CD4-positive, alpha-beta T cell treated with Interleukin-21 for 1 hour (primary cell): ENCODE measurements at regions not wholly inside any gene's neighbourhood (a gene's known extent, or its start where the extent isn't known, plus 50 kb on each side); places are given as distances from the start of the nearest gene placed in this dataset.

Experiments used
- DNase-seq: peaks from one replicate; pipeline ENCODE4 v3.0.0-alpha.2; 2020

GRCh38 chrX:45803383-45803921, 602.8 kb upstream of the DIPK2B start:
- no peak for DNase-seq

- DNase-seq, result peak; percentile 62
Observed at GRCh38 chrX:45801554-45801953, 600.9 kb upstream of the DIPK2B start.

GRCh38 chrX:45800746-45801453, 600.2 kb upstream of the DIPK2B start:
- peak; percentile 68 for DNase-seq

GRCh38 chrX:45799576-45799975, 598.9 kb upstream of the DIPK2B start:
- no peak for DNase-seq

GRCh38 chrX:45795546-45795945, 594.9 kb upstream of the DIPK2B start:
- DNase-seq, result no peak

GRCh38 chrX:45794995-45795337, 594.3 kb upstream of the DIPK2B start:
- DNase-seq, result no peak

- DNase-seq, result no peak
Observed at GRCh38 chrX:45794323-45794994, 593.8 kb upstream of the DIPK2B start.

- DNase-seq, result no peak
Observed at GRCh38 chrX:45788941-45789348, 588.3 kb upstream of the DIPK2B start.

- DNase-seq, result no peak
Observed at GRCh38 chrX:45788315-45788714, 587.6 kb upstream of the DIPK2B start.

GRCh38 chrX:45784590-45784989, 583.9 kb upstream of the DIPK2B start:
- DNase-seq, result no peak

- DNase-seq, result no peak
Observed at GRCh38 chrX:45783002-45783401, 582.3 kb upstream of the DIPK2B start.

- DNase-seq, result peak; percentile 32
Observed at GRCh38 chrX:45781901-45782553, 581.4 kb upstream of the DIPK2B start.

GRCh38 chrX:45778616-45779015, 577.9 kb upstream of the DIPK2B start:
- DNase-seq, result no peak

GRCh38 chrX:45777366-45777765, 576.7 kb upstream of the DIPK2B start:
- DNase-seq, result no peak

GRCh38 chrX:45775468-45775867, 574.8 kb upstream of the DIPK2B start:
- DNase-seq, result no peak

- DNase-seq, result no peak
Observed at GRCh38 chrX:45774961-45775360, 574.3 kb upstream of the DIPK2B start.

- no peak for DNase-seq
Observed at GRCh38 chrX:45773572-45773971, 572.9 kb upstream of the DIPK2B start.

- peak; percentile 74 for DNase-seq
Observed at GRCh38 chrX:45771560-45772340, 571.1 kb upstream of the DIPK2B start.

GRCh38 chrX:45771114-45771513, 570.4 kb upstream of the DIPK2B start:
- no peak for DNase-seq

GRCh38 chrX:45769761-45770582, 569.3 kb upstream of the DIPK2B start:
- DNase-seq, result peak; percentile 76

- peak; percentile 29 for DNase-seq
Observed at GRCh38 chrX:45768666-45769236, 568.1 kb upstream of the DIPK2B start.

GRCh38 chrX:45766981-45767501, 566.4 kb upstream of the DIPK2B start:
- DNase-seq, result peak; percentile 63
